ENCODE measurements at regions not wholly inside any gene's neighbourhood (a gene's known extent, or its start where the extent isn't known, plus 50 kb on each side); places are given as distances from the start of the nearest gene placed in this dataset.
"Not testable (repeated sequence)": the region's sequence is repeated elsewhere in the genome, so short reads cannot be mapped to it uniquely, and the experiment has no call there.

- DNase-seq (ENCODE audit: low read depth) = peak; percentile 100
These were observed 59.7 kb downstream of the RAP2B start for GRCh38 chr3:153221748-153222162.

DNA sequence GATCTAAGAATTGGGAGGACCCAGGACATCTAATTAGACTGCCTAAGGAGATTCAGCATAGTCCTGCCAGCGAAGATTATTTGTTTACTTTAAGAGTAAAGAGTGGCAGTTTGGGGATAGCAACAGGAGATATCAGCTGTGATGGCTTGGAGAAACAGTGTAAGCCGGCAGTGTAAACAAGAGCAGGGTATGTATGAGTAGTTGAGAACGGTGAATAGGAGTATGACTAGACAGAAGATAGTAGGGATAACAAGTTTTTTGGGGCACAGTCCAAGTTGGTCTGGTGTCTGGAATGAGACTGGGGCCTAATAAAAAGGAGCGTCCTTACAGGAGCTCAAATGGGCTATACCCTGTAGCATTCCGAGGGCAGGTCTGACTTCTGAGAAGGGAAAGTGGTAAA lies 64.9 kb downstream of the RAP2B start:
- not testable (repeated sequence) for DNase-seq (ENCODE audit: low read depth)

DNA sequence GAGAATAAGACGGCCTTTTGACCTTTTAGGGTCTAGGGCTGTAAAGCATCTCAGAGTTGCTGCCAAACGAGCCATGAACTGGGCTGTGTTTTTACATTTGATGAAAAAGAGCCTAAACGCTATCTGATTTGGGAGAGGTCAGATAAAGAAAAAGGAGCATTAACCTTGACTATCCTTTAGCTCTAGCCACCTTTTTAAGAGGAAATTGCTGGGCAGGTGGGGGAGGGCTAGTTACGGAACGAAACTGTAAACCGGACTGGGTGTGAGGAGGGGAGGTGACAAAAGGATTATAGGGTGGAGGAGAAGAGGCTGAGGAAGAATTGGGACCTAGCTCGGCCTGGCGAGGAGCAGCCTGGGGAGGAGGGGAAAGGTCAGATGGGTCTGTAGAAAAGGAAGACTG lies 68.4 kb downstream of the RAP2B start:
- DNase-seq (ENCODE audit: low read depth) = not testable (repeated sequence)

DNA sequence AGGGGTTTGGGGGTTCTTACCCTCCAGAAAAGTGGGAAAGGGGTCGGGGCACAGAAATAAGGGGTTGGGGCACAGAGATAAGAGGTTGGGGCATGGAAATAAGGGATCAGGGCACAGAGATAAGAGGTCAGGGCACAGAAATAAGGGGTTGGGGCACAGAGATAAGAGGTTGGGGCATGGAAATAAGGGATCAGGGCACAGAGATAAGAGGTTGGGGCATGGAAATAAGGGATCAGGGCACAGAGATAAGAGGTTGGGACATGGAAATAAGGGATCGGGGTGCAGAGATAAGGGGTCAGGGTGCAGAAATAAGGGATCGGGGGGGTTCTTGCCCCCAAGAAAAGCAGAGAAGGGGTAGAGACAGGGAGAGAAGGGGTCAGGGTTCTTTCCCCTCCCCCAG lies 69.2 kb downstream of the RAP2B start:
- DNase-seq (ENCODE audit: low read depth) = not testable (repeated sequence)

GRCh38 chr3:153232050-153232752 lies 70.2 kb downstream of the RAP2B start:
- DNase-seq (ENCODE audit: low read depth) = not testable (repeated sequence)

DNA sequence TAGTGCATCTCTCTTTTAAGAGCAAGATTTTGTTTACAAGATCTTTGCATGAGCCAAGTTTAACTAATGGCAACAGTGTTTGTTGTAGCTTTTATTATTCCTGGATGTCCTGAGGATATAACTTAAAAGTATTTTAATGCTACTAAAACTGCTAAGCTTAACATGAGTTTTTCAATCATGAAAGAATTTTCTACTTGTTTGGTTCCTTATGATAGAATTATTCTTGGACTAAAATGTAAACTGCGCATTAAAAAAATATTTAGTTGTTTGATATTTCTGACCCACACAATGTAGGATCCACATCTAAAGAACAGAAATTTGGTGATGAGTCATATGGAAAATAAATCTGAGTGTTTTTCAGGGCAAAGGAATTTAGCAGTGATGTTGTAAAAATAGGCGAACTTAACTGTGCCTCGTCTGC lies 70.8 kb downstream of the RAP2B start:
- DNase-seq (ENCODE audit: low read depth) = peak; percentile 50

GRCh38 chr3:153233986-153234385 lies 72.0 kb downstream of the RAP2B start:
- DNase-seq (ENCODE audit: low read depth) = no peak

DNA sequence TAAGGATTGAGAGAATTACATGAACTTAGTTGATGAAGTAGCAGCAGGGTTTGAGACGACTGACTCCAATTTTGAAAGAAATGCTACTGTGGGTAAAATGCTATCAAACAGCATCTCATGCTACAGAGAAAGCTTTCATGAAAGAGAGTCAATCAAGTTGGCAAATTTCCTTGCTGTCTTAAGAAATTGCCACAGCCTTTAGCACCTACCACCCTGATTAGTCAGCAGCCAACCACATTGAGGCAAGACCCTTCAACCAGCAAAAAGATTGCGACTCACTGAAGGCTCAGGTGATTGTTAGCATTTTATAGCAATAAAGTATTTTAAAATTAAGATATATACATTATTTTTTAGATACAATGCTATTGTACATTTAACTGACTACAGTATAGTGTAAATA lies 80.9 kb downstream of the RAP2B start:
- peak; percentile 35 for DNase-seq (ENCODE audit: low read depth)

DNA sequence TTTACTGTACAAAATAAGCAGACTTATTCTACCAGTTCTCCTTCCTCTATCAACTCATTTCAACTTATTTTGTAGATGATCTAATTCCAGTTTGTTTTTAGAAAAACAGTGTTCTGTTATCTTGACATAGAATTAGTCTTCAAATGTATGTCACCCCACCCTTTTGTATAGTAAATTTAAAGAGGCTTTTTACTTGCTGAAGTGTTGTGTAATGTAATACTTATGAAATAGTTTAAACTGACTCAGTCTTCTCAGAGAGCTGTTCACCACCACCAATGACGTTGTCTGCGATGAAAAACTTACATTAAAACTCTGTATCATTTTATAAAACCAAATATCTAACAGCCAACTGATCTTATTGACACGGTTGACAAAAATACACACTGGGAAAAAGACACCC lies 82.9 kb downstream of the RAP2B start:
- no peak for DNase-seq (ENCODE audit: low read depth)

- no peak for DNase-seq (ENCODE audit: low read depth)
These were observed 83.6 kb downstream of the RAP2B start for GRCh38 chr3:153245661-153246060.

DNA sequence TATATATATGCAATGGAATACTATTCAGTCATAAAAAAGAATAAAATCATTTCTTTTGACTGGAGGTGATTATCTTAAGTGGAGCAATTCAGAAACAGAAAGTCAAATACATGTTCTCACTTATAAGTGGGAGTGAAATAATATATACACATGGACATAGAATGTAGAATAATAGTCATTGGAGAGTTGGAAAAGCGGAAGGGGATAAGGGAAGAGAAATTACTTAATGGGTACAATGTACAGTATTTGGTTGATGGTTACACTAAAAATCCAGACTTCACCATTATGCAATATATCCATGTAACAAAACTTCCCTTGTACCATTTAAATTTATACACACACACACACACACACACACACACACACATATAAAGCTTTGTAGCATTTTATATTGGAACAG lies 84.3 kb downstream of the RAP2B start:
- DNase-seq (ENCODE audit: low read depth) = no peak

GRCh38 chr3:153246806-153247205 lies 84.8 kb downstream of the RAP2B start:
- no peak for DNase-seq (ENCODE audit: low read depth)

DNA sequence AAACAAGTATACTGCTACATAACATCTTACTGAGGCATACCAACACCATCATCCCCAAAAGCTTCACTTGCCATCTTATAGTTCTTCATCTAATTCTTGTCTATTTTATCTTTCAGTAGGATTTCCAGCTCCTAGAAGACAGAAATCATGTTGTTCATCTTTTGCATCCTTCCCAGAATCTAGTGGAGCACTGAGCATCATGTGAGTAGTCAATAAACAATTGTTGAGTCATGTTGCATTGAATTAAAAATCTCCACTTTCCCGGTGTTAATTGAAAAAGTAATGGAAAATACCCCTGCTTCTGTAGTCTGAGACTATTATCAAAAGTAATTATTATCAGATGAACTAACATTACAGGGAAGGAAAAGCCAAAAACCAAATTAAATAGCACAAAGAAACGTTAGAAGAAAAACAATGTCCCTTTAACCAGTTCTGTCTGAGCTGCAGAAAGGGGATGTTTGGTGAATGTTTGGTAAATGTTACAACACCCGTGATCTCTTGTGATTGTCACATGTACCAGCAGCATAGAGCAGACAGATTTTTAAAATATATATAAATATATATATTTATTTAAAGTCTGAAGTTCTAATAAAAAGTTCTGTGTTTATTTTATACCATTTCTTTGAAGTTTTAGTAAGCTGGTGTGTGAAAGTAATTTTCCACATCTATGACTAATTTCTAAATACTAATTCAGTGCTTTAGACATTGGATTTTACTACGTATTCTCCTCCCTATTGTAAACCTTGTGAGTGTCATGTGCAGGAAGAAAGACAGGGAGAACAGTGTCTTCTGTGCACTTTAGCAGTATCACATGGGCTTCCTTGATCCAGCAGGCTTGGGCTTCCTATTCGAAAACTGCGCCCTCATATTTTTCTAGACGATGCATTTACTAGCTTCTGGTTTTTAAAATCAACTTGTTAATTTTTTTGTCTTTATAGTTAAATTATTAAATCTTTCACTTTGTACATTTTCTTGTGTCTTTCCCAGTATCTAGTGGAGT lies 85.6 kb downstream of the RAP2B start:
- no peak for DNase-seq (ENCODE audit: low read depth)

DNA sequence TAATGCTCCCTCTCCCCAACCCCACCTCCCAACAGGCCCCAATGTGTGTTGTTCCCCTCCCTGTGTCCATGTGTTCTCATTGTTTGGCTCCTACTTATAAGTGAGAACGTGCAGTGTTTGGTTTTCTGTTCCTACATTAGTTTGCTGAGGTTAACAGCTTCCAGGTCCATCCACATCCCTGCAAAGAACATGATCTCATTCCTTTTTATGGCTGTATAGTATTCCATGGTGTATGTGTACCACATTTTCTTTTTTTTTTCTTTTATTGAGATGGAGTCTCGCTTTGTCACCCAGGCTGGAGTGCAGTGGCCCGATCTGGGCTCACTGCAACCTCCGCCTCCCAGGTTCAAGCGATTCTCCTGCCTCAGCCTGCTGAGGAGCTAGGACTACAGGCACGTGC lies 86.8 kb downstream of the RAP2B start:
- DNase-seq (ENCODE audit: low read depth) = not testable (repeated sequence)

- no peak for DNase-seq (ENCODE audit: low read depth)
These were observed 87.9 kb downstream of the RAP2B start for GRCh38 chr3:153249906-153250305.

DNA sequence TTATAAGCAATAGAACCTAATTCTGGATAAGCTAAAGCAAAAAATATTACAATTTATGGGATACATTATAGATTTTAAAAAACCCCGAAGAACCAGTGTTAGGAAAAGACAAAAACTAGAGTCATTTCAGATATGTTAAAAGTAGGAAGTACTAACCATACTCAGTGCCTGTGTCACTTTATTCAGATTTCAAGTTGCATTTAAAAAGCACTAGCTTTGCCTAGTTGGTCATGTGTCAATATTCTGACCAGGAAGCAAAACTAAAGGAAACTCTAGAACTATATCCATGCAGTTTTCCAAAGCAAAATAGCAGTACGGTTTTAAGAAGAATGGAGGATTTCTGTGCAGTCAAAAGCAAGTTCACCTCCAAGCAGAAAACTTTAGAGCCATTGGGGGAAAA lies 88.4 kb downstream of the RAP2B start:
- no peak for DNase-seq (ENCODE audit: low read depth)

- peak; percentile 53 for DNase-seq (ENCODE audit: low read depth)
These were observed 90.9 kb downstream of the RAP2B start for GRCh38 chr3:153252963-153253362.

GRCh38 chr3:153254361-153254760 lies 92.3 kb downstream of the RAP2B start:
- no peak for DNase-seq (ENCODE audit: low read depth)

DNA sequence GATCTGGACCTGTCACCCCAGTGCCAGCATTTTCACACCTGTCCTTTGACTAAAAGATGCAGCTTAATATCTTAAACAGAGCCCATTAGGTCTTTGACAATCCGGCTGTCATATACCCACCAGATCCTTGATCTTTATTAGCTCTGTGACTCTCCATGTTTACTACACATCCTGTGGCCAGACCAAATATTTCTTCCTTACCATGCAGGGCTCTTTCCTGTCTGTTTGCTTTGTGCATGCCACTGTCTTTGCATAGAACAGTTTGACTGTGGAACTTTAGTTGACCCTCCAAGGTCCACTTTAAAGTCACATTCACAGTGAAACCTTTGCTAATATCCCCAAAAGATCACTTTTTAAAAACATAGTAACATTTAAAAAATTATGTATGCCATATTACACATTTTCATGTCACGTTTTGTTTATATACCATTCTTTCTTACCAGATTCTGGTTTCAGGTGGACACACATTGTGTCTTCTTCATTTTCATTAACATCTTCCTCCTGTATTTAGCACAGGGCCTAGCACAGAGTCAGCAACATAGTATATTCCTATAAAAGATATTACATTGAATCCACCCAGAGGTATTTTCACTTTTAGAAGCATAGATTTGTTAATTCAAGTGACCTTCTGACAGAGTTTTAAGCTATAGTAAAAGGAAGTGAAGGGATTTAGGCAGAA lies 95.8 kb downstream of the RAP2B start:
- no peak for DNase-seq (ENCODE audit: low read depth)

GRCh38 chr3:153259956-153260355 lies 97.9 kb downstream of the RAP2B start:
- no peak for DNase-seq (ENCODE audit: low read depth)

GRCh38 chr3:153260681-153261080 lies 98.7 kb downstream of the RAP2B start:
- no peak for DNase-seq (ENCODE audit: low read depth)

DNA sequence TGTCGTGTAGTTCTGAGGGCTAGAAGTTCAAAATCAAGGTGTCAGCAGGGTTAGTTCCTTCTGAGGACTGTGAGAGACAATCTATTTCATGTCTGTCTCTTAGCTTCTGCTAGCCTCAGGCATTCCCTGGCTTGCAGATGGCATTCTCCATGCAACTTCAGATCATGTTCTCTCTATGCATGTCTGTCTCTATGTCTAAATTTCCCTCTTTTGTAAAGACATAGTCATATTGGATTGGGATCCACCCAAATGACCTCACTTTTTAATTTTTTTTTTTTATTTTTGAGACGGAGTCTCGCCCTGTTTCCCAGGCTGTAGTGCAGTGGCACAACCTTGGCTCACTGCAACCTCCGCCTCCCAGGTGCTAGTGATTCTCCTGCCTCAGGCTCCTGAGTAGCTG lies 104.6 kb downstream of the RAP2B start:
- no peak for DNase-seq (ENCODE audit: low read depth)

Measured in HT1080 (cell line).